HEK293 (cell line): ENCODE measurements at regions not wholly inside any gene's neighbourhood (a gene's known extent, or its start where the extent isn't known, plus 50 kb on each side); places are given as distances from the start of the nearest gene placed in this dataset.

Experiments used
- HIC1 ChIP-seq: fragments of 450-650 bp; formaldehyde crosslinking; IDR thresholded peaks from 2 replicates; pipeline ENCODE4 v1.5.1; 2016; ENCODE audit warnings: missing biosample characterization, missing genetic modification characterization
- INSM2 ChIP-seq: fragments of 450-650 bp; formaldehyde crosslinking; IDR thresholded peaks from 2 replicates; pipeline ENCODE4 v1.5.1; 2016; ENCODE audit warnings: missing biosample characterization, missing genetic modification characterization
- TSHZ1 ChIP-seq: fragments of 450-650 bp; formaldehyde crosslinking; IDR thresholded peaks from 2 replicates; pipeline ENCODE4 v1.5.1; 2016; ENCODE audit warnings: missing biosample characterization, missing genetic modification characterization, borderline replicate concordance
- ZEB2 ChIP-seq: fragments of 450-650 bp; formaldehyde crosslinking; IDR thresholded peaks from 2 replicates; pipeline ENCODE4 v1.5.1; 2016; ENCODE audit warnings: missing biosample characterization, missing genetic modification characterization
- ZNF184 ChIP-seq: fragments of 450-650 bp; IDR thresholded peaks from 2 replicates; pipeline ENCODE4 v1.5.1; 2018; ENCODE audit warnings: missing biosample characterization, mild to moderate bottlenecking, missing genetic modification characterization
- ZNF366 ChIP-seq: fragments of 450-650 bp; formaldehyde crosslinking; conservative IDR thresholded peaks from 2 replicates; pipeline ENCODE4 v1.5.1; 2016; ENCODE audit warnings: missing biosample characterization, missing genetic modification characterization
- ZNF391 ChIP-seq: fragments of 450-650 bp; formaldehyde crosslinking; IDR thresholded peaks from 2 replicates; pipeline ENCODE4 v1.5.1; 2016; ENCODE audit warnings: low read depth, missing biosample characterization, missing genetic modification characterization, borderline replicate concordance
- ZNF394 ChIP-seq: fragments of 450-650 bp; formaldehyde crosslinking; IDR thresholded peaks from 2 replicates; pipeline ENCODE4 v1.5.1; 2016; ENCODE audit warnings: missing biosample characterization, missing genetic modification characterization, mild to moderate bottlenecking, moderate library complexity, borderline replicate concordance
- ZNF488 ChIP-seq: fragments of 450-650 bp; formaldehyde crosslinking; IDR thresholded peaks from 2 replicates; pipeline ENCODE4 v1.5.1; 2016; ENCODE audit warnings: missing biosample characterization, missing genetic modification characterization
- ZNF629 ChIP-seq: fragments of 450-650 bp; formaldehyde crosslinking; IDR thresholded peaks from 2 replicates; pipeline ENCODE4 v1.5.1; 2017; ENCODE audit warnings: missing biosample characterization, missing genetic modification characterization
- ZNF792 ChIP-seq: fragments of 450-650 bp; formaldehyde crosslinking; IDR thresholded peaks from 2 replicates; pipeline ENCODE4 v1.5.1; 2016; ENCODE audit warnings: missing biosample characterization, missing genetic modification characterization
- ZNF843 ChIP-seq: fragments of 450-650 bp; formaldehyde crosslinking; IDR thresholded peaks from 2 replicates; pipeline ENCODE4 v1.5.1; 2016; ENCODE audit warnings: missing biosample characterization, missing genetic modification characterization
- ZSCAN16 ChIP-seq: fragments of 450-650 bp; formaldehyde crosslinking; IDR thresholded peaks from 2 replicates; pipeline ENCODE4 v1.5.1; 2016; ENCODE audit warnings: missing biosample characterization, missing genetic modification characterization
- ZSCAN23 ChIP-seq: fragments of 450-650 bp; formaldehyde crosslinking; IDR thresholded peaks from 2 replicates; pipeline ENCODE4 v1.5.1; 2016; ENCODE audit warnings: missing biosample characterization, missing genetic modification characterization
- TF ChIP-seq, protein P1 (sequence below): fragments of 450-650 bp; formaldehyde crosslinking; IDR thresholded peaks from 2 replicates; pipeline ENCODE4 v1.5.1; 2016; ENCODE audit warnings: missing biosample characterization, missing genetic modification characterization
- TF ChIP-seq, protein P2 (sequence below): fragments of 450-650 bp; formaldehyde crosslinking; conservative IDR thresholded peaks from 2 replicates; pipeline ENCODE4 v1.5.1; 2016; ENCODE audit warnings: low read depth, missing biosample characterization, missing genetic modification characterization
- TF ChIP-seq, protein P3 (sequence below): fragments of 450-650 bp; formaldehyde crosslinking; IDR thresholded peaks from 2 replicates; pipeline ENCODE4 v1.5.1; 2016; ENCODE audit warnings: missing biosample characterization, missing genetic modification characterization
- TF ChIP-seq, protein P4 (sequence below): fragments of 450-650 bp; formaldehyde crosslinking; IDR thresholded peaks from 2 replicates; pipeline ENCODE4 v1.5.1; 2017; ENCODE audit warnings: missing biosample characterization, mild to moderate bottlenecking, missing genetic modification characterization, moderate library complexity

GRCh38 chr6:56868687-56869086, 86.2 kb upstream of the BEND6 start (continued):
- peak; percentile 64; the same call in 1 of the 2 replicates for TF ChIP-seq TSHZ1
- 0 out of 2 replicates have a peak, but pooled peaks have one; percentile 30 for TF ChIP-seq HIC1 (tag by site-specific recombination)
- TF ChIP-seq ZNF391, result no peak
- TF ChIP-seq ZNF843 (tag by site-specific recombination), result peak; percentile 47; the same call in 1 of the 2 replicates
- TF ChIP-seq ZNF366 (tag by site-specific recombination), result peak; percentile 75
- TF ChIP-seq, protein P1, sequence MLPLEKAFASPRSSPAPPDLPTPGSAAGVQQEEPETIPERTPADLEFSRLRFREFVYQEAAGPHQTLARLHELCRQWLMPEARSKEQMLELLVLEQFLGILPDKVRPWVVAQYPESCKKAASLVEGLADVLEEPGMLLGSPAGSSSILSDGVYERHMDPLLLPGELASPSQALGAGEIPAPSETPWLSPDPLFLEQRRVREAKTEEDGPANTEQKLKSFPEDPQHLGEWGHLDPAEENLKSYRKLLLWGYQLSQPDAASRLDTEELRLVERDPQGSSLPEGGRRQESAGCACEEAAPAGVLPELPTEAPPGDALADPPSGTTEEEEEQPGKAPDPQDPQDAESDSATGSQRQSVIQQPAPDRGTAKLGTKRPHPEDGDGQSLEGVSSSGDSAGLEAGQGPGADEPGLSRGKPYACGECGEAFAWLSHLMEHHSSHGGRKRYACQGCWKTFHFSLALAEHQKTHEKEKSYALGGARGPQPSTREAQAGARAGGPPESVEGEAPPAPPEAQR, result no peak
- 0 out of 2 replicates have a peak, but pooled peaks have one; percentile 16 for TF ChIP-seq ZNF394 (tag by site-specific recombination)
- no peak for TF ChIP-seq ZNF488 (tag by site-specific recombination)
- TF ChIP-seq ZSCAN23 (tag by site-specific recombination), result 0 out of 2 replicates have a peak, but pooled peaks have one; percentile 35
- TF ChIP-seq, protein P2, sequence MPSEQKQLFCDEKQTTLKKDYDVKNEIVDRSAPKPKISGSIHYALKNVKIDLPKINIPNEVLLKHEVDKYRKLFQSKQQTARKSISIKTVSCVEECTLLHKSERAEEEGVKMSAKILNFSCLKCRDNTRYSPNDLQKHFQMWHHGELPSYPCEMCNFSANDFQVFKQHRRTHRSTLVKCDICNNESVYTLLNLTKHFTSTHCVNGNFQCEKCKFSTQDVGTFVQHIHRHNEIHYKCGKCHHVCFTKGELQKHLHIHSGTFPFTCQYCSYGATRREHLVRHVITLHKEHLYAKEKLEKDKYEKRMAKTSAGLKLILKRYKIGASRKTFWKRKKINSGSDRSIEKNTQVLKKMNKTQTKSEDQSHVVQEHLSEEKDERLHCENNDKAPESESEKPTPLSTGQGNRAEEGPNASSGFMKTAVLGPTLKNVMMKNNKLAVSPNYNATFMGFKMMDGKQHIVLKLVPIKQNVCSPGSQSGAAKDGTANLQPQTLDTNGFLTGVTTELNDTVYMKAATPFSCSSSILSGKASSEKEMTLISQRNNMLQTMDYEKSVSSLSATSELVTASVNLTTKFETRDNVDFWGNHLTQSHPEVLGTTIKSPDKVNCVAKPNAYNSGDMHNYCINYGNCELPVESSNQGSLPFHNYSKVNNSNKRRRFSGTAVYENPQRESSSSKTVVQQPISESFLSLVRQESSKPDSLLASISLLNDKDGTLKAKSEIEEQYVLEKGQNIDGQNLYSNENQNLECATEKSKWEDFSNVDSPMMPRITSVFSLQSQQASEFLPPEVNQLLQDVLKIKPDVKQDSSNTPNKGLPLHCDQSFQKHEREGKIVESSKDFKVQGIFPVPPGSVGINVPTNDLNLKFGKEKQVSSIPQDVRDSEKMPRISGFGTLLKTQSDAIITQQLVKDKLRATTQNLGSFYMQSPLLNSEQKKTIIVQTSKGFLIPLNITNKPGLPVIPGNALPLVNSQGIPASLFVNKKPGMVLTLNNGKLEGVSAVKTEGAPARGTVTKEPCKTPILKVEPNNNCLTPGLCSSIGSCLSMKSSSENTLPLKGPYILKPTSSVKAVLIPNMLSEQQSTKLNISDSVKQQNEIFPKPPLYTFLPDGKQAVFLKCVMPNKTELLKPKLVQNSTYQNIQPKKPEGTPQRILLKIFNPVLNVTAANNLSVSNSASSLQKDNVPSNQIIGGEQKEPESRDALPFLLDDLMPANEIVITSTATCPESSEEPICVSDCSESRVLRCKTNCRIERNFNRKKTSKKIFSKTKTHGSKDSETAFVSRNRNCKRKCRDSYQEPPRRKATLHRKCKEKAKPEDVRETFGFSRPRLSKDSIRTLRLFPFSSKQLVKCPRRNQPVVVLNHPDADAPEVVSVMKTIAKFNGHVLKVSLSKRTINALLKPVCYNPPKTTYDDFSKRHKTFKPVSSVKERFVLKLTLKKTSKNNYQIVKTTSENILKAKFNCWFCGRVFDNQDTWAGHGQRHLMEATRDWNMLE (tag by site-specific recombination), result no peak
- TF ChIP-seq ZSCAN16 (tag by site-specific recombination), result no peak
- peak; percentile 81 for TF ChIP-seq ZEB2 (tag by site-specific recombination)
- peak; percentile 76; the same call in 1 of the 2 replicates for TF ChIP-seq ZNF629 (tag by site-specific recombination)
- peak; percentile 72 for TF ChIP-seq INSM2 (tag by site-specific recombination)
- TF ChIP-seq ZNF184 (tag by site-specific recombination), result 0 out of 2 replicates have a peak, but pooled peaks have one; percentile 53
- TF ChIP-seq, protein P3, sequence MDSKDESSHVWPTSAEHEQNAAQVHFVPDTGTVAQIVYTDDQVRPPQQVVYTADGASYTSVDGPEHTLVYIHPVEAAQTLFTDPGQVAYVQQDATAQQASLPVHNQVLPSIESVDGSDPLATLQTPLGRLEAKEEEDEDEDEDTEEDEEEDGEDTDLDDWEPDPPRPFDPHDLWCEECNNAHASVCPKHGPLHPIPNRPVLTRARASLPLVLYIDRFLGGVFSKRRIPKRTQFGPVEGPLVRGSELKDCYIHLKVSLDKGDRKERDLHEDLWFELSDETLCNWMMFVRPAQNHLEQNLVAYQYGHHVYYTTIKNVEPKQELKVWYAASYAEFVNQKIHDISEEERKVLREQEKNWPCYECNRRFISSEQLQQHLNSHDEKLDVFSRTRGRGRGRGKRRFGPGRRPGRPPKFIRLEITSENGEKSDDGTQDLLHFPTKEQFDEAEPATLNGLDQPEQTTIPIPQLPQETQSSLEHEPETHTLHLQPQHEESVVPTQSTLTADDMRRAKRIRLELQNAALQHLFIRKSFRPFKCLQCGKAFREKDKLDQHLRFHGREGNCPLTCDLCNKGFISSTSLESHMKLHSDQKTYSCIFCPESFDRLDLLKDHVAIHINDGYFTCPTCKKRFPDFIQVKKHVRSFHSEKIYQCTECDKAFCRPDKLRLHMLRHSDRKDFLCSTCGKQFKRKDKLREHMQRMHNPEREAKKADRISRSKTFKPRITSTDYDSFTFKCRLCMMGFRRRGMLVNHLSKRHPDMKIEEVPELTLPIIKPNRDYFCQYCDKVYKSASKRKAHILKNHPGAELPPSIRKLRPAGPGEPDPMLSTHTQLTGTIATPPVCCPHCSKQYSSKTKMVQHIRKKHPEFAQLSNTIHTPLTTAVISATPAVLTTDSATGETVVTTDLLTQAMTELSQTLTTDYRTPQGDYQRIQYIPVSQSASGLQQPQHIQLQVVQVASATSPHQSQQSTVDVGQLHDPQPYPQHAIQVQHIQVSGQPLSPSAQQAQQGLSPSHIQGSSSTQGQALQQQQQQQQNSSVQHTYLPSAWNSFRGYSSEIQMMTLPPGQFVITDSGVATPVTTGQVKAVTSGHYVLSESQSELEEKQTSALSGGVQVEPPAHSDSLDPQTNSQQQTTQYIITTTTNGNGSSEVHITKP (tag by site-specific recombination), result peak; percentile 38; the same call in 1 of the 2 replicates
- TF ChIP-seq ZNF792 (tag by site-specific recombination), result no peak
- TF ChIP-seq, protein P4, sequence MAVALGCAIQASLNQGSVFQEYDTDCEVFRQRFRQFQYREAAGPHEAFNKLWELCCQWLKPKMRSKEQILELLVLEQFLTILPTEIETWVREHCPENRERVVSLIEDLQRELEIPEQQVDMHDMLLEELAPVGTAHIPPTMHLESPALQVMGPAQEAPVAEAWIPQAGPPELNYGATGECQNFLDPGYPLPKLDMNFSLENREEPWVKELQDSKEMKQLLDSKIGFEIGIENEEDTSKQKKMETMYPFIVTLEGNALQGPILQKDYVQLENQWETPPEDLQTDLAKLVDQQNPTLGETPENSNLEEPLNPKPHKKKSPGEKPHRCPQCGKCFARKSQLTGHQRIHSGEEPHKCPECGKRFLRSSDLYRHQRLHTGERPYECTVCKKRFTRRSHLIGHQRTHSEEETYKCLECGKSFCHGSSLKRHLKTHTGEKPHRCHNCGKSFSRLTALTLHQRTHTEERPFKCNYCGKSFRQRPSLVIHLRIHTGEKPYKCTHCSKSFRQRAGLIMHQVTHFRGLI, result peak; percentile 40; the same call in 1 of the 2 replicates
